HepG2 (cell line): ENCODE measurements at regions not wholly inside any gene's neighbourhood (a gene's known extent, or its start where the extent isn't known, plus 50 kb on each side); places are given as distances from the start of the nearest gene placed in this dataset.

Experiments used
- ATAC-seq: fragments of 200-7000 bp; cut with Tn5 transposase; 3 replicates; pipeline ENCODE4 v1.9.1; 2020; ENCODE audit warnings: mild to moderate bottlenecking, moderate library complexity
- BruUV-seq: library from RNA; stranded (reverse); fragments of 400-500 nt; replicated peaks from 2 replicates; lab custom pipeline; 2021; lab: Mats Ljungman, UMichigan
- CTCF ChIA-PET: fragments of 300-600 bp; formaldehyde crosslinking; extraction: SDS; loops from one replicate; lab custom pipeline; 2021; ENCODE audit warnings: low total read pairs, inconsistent platforms, low intra/inter-chr PET ratio; lab: Yijun Ruan, JAX
- POLR2A ChIA-PET: fragments of 350-600 bp; sonication (Branson Sonifier 250); formaldehyde crosslinking; loops from one replicate; lab custom pipeline; 2020; ENCODE audit warnings: antibody characterized with exemption, inconsistent platforms; lab: Yijun Ruan, JAX
- DNase-seq: peaks from one replicate; pipeline ENCODE4 v3.0.0-alpha.2; 2015; ENCODE audit warnings: low spot score
- FAIRE-seq: peaks from 3 replicates; lab custom pipeline; 2011; peaks lifted over from hg19 to GRCh38; lab: Jason Lieb, UNC
- H2AFZ ChIP-seq: one replicate; pipeline ENCODE4 v1.6.1; 2011; ENCODE audit warnings: low read length, inconsistent platforms
- H3K27ac ChIP-seq: fragments of 300-600 bp; 3 replicates; pipeline ENCODE4 v1.8.0; 2011; ENCODE audit warnings: mixed run types, mild to moderate bottlenecking, mixed read lengths, low read length, inconsistent platforms; ENCODE audit not compliant: insufficient read depth; ENCODE audit errors: extremely low read length
- H3K27me3 ChIP-seq, 2 experiments: fragments of 200-600 bp in 1 of 2; 2 replicates in 1 of 2; 3 replicates in 1 of 2; pipeline versions ENCODE4 v1.6.0 to v1.8.0; 2011; ENCODE audit warnings: low read length in 2 of 2, mild to moderate bottlenecking in 2 of 2, moderate library complexity in 2 of 2, inconsistent platforms in 1 of 2; ENCODE audit not compliant: insufficient read depth in 2 of 2, control insufficient read depth in 1 of 2
- H3K36me3 ChIP-seq, 2 experiments: fragments of 200-600 bp in 1 of 2; replicated peaks in 1 of 2; 2 replicates in 1 of 2; 3 replicates in 1 of 2; pipeline versions ENCODE4 v1.5.1 to v1.8.0; 2011; ENCODE audit warnings: low read length in 2 of 2, inconsistent platforms in 1 of 2; ENCODE audit not compliant: insufficient read depth in 2 of 2, control insufficient read depth in 1 of 2
- H3K4me1 ChIP-seq: 2 replicates; pipeline ENCODE4 v1.5.1; 2012; ENCODE audit warnings: low read length, inconsistent platforms; ENCODE audit not compliant: insufficient read depth
- H3K4me2 ChIP-seq: 2 replicates; pipeline ENCODE4 v1.6.0; 2011; ENCODE audit warnings: low read depth, low read length, inconsistent platforms
- H3K4me3 ChIP-seq, 3 experiments: fragments of 200-600 bp in 1 of 3; sonication (generic), shearing (Covaris generic) in 1 of 3; replicated peaks in 1 of 3; 2 replicates each; pipeline ENCODE4 v1.5.1; 2011 to 2016; ENCODE audit warnings: low read length in 3 of 3, inconsistent platforms in 2 of 3, low read depth in 2 of 3, mild to moderate bottlenecking in 2 of 3, control low read depth in 1 of 3, mixed read lengths in 1 of 3; ENCODE audit not compliant: insufficient read depth in 1 of 3
- H3K79me2 ChIP-seq: one replicate; pipeline ENCODE4 v1.6.1; 2011; ENCODE audit warnings: low read length, inconsistent platforms; ENCODE audit not compliant: insufficient read depth
- H3K9ac ChIP-seq: 2 replicates; pipeline ENCODE4 v1.6.0; 2011; ENCODE audit warnings: mild to moderate bottlenecking, low read depth, low read length, inconsistent platforms; ENCODE audit not compliant: insufficient read depth
- H3K9me3 ChIP-seq: 2 replicates; pipeline ENCODE4 v1.5.1; 2012; ENCODE audit warnings: mild to moderate bottlenecking, low read length
- H4K20me1 ChIP-seq: 2 replicates; pipeline ENCODE4 v1.6.0; 2011; ENCODE audit warnings: inconsistent platforms, mild to moderate bottlenecking, low read length, moderate library complexity; ENCODE audit not compliant: insufficient read depth
- ARNTL ChIP-seq: sonication (generic); formaldehyde crosslinking; IDR thresholded peaks from 2 replicates; pipeline ENCODE4 v1.4.0; 2020; ENCODE audit warnings: mild to moderate bottlenecking, missing genetic modification reagents
- BCL3 ChIP-seq: sonication (generic); formaldehyde crosslinking; IDR thresholded peaks from 2 replicates; pipeline ENCODE4 v1.5.1; 2020; ENCODE audit warnings: mild to moderate bottlenecking, missing genetic modification reagents, moderate library complexity
- BHLHE40 ChIP-seq: IDR thresholded peaks from 2 replicates; pipeline ENCODE4 v1.6.1; 2011; ENCODE audit warnings: low read length, improper control_type of control experiment
- CHCHD3 ChIP-seq: sonication (generic); formaldehyde crosslinking; IDR thresholded peaks from 2 replicates; pipeline ENCODE4 v1.8.0; 2022; ENCODE audit warnings: mild to moderate bottlenecking, missing genetic modification reagents, moderate library complexity
- CREB1 ChIP-seq, 2 experiments: fragments of 450-650 bp in 1 of 2; IDR thresholded peaks; 2 replicates each; pipeline ENCODE4 v1.6.1; 2016 to 2017; ENCODE audit warnings: control low read depth in 1 of 2, mild to moderate bottlenecking in 1 of 2, missing compliant biosample characterization in 1 of 2, missing genetic modification characterization in 1 of 2
- HOXD1 ChIP-seq: sonication (generic); formaldehyde crosslinking; IDR thresholded peaks from 2 replicates; pipeline ENCODE4 v1.5.0; 2020; ENCODE audit warnings: missing genetic modification reagents
- KLF6 ChIP-seq: IDR thresholded peaks from 2 replicates; pipeline ENCODE4 v1.8.0; 2016; ENCODE audit warnings: missing biosample characterization, missing genetic modification reagents
- NR0B2 ChIP-seq: sonication (generic); formaldehyde crosslinking; IDR thresholded peaks from 2 replicates; pipeline ENCODE4 v1.4.0; 2020; ENCODE audit warnings: mild to moderate bottlenecking, missing genetic modification reagents
- NR2C2 ChIP-seq: sonication (generic); formaldehyde crosslinking; IDR thresholded peaks from 2 replicates; pipeline ENCODE4 v1.4.0; 2020; ENCODE audit warnings: missing genetic modification reagents, mild to moderate bottlenecking, moderate library complexity, borderline replicate concordance
- PHF20 ChIP-seq: sonication (generic); formaldehyde crosslinking; IDR thresholded peaks from 2 replicates; pipeline ENCODE4 v1.5.0; 2020; ENCODE audit warnings: mild to moderate bottlenecking, missing genetic modification reagents
- POLR2AphosphoS2 ChIP-seq: IDR thresholded peaks from 2 replicates; pipeline ENCODE4 v1.6.1; 2011; ENCODE audit warnings: low read depth, low read length, improper control_type of control experiment
- SNAPC2 ChIP-seq: sonication (generic); formaldehyde crosslinking; IDR thresholded peaks from 2 replicates; pipeline ENCODE4 v1.8.1; 2022; ENCODE audit warnings: mild to moderate bottlenecking, missing genetic modification reagents
- TAF1 ChIP-seq: sonication (generic); formaldehyde crosslinking; IDR thresholded peaks from 2 replicates; pipeline ENCODE4 v1.4.0; 2020; ENCODE audit warnings: missing genetic modification reagents
- ZBTB49 ChIP-seq: sonication (generic); formaldehyde crosslinking; IDR thresholded peaks from 2 replicates; pipeline ENCODE4 v1.4.0; 2020; ENCODE audit warnings: missing genetic modification reagents, borderline replicate concordance
- ZNF12 ChIP-seq: sonication (generic); formaldehyde crosslinking; IDR thresholded peaks from 2 replicates; pipeline ENCODE4 v1.5.0; 2020; ENCODE audit warnings: missing genetic modification reagents
- ZNF232 ChIP-seq: sonication (generic); formaldehyde crosslinking; IDR thresholded peaks from 2 replicates; pipeline ENCODE4 v1.4.0; 2020; ENCODE audit warnings: missing genetic modification reagents, borderline replicate concordance
- ZNF24 ChIP-seq: fragments of 450-650 bp; IDR thresholded peaks from 2 replicates; pipeline ENCODE4 v1.6.1; 2017; ENCODE audit warnings: antibody characterized with exemption, mild to moderate bottlenecking
- ZNF326 ChIP-seq: sonication (generic); formaldehyde crosslinking; IDR thresholded peaks from 2 replicates; pipeline ENCODE4 v1.4.0; 2020; ENCODE audit warnings: missing genetic modification reagents, borderline replicate concordance
- ZNF747 ChIP-seq: sonication (generic); formaldehyde crosslinking; IDR thresholded peaks from 2 replicates; pipeline ENCODE4 v1.8.1; 2023; ENCODE audit warnings: missing genetic modification reagents, mild to moderate bottlenecking, borderline replicate concordance
- ZNF782 ChIP-seq: sonication (generic); formaldehyde crosslinking; IDR thresholded peaks from 2 replicates; pipeline ENCODE4 v1.4.0; 2020; ENCODE audit warnings: missing genetic modification reagents, mild to moderate bottlenecking, borderline replicate concordance
- ZZZ3 ChIP-seq: sonication (generic); formaldehyde crosslinking; IDR thresholded peaks from 2 replicates; pipeline ENCODE4 v1.4.0; 2020; ENCODE audit warnings: missing genetic modification reagents, mild to moderate bottlenecking, borderline replicate concordance
- WGBS: methylation state at CpG from one replicate; pipeline ENCODE4 v1.1.6; 2017; ENCODE audit warnings: low lambda C conversion rate; 5-methylcytosine and 5-hydroxymethylcytosine counted together
- in situ Hi-C: cut with HindIII; loops from 2 replicates; pipeline ENCODE4 v1.10.0; 2017; ENCODE audit warnings: low pct_unique_long_range_greater_than_20kb; ENCODE audit not compliant: extremely low pct_ligation_motif_present
- intact Hi-C: fragments of 100-400 bp; cut with micrococcal nuclease; formaldehyde crosslinking; loops from one replicate; pipeline ENCODE4 v1.10.0; 2022; ENCODE audit not compliant: unreplicated experiment

GRCh38 chr4:157882901-157883300 is 289.9 kb downstream of the GASK1B start (continued):
- TF ChIP-seq PHF20 (CRISPR knock-in tag) = no peak
- no peak for TF ChIP-seq CREB1 (IDR thresholded peaks at IDR 0.05)
- no peak for TF ChIP-seq CREB1 (CRISPR knock-in tag; IDR thresholded peaks at IDR 0.05)
- no peak for TF ChIP-seq ZNF24
- no peak for TF ChIP-seq POLR2AphosphoS2
- TF ChIP-seq KLF6 (CRISPR knock-in tag) = no peak
- TF ChIP-seq CHCHD3 (CRISPR knock-in tag) = no peak
- no peak for TF ChIP-seq ARNTL
- no peak for TF ChIP-seq HOXD1

- Histone ChIP-seq H3K27ac (no peak overlapping the region), H3K4me3 (no peak overlapping the region), H3K9ac (no peak overlapping the region), H3K79me2 (no peaks in the 10 kb centered on the region), H3K9me3 (no peaks in the 10 kb centered on the region), H3K4me1 (no peaks in the 10 kb centered on the region), H3K27me3 (no peaks in the 10 kb centered on the region), H3K4me2 (no peak overlapping the region), H4K20me1 (no peaks in the 10 kb centered on the region), H2AFZ (no peak overlapping the region), H3K36me3 (no peaks in the 10 kb centered on the region)
- WGBS = under 1% methylated on average over 2 of the region's 2 CpGs
- DNase-seq (no peak), FAIRE-seq (no peak), ATAC-seq (no peak)
- ChIA-PET POLR2A (no interaction called here), CTCF (no interaction called here)
- intact Hi-C loops = no loop called here
- no TSS peak for BruUV-seq
- in situ Hi-C loops = no loop called here
- no peak for TF ChIP-seq ZNF326 (CRISPR knock-in tag)
- no peak for TF ChIP-seq BHLHE40
- TF ChIP-seq ZNF232 (CRISPR knock-in tag) = no peak
- TF ChIP-seq NR2C2 (CRISPR knock-in tag) = no peak
- no peak for TF ChIP-seq ZBTB49
- no peak for TF ChIP-seq ZNF747 (CRISPR knock-in tag)
- no peak for TF ChIP-seq BCL3
- no peak for TF ChIP-seq SNAPC2 (CRISPR knock-in tag)
- no peak for TF ChIP-seq ZNF782 (CRISPR knock-in tag)
- no peak for TF ChIP-seq TAF1
- no peak for TF ChIP-seq ZZZ3
- no peak for TF ChIP-seq ZNF12 (CRISPR knock-in tag)
- no peak for TF ChIP-seq NR0B2 (CRISPR knock-in tag)
Measured at GRCh38 chr4:157880761-157881160, 292.1 kb downstream of the GASK1B start.
